ENCODE measurements at regions not wholly inside any gene's neighbourhood (a gene's known extent, or its start where the extent isn't known, plus 50 kb on each side); places are given as distances from the start of the nearest gene placed in this dataset.

DNA sequence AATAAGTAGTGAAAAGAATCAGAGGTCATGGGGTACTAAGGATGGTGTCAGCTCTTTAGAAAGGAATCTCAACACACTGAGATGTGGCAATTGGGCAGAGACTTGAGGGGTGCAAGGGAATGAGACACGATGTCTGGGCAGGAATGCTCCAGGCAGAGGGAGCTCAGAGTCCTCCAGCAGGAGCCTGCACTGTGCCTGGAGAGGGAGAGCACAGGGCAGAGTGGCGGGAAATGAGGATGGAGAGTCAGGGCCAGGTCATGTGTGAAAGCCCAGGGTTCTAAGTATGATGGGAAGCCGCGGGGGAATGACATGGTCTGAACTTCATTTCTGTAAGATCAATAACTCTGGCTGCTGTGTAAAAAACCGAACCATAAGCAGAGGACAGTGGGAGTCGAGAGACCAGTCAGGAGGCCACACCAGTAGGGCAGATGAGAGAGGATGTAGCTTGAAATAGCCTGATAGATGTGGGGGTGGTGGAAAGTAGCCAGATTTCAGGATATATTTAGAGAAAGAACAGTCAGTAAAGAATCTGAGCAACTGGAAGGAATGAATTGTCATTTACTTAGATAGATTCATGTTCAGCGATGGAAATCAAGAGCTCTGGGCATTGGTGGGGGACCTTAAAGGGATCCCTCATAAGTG lies 133.4 kb upstream of the DTNBP1 start:
- DNase-seq: no peak

GRCh38 chr6:15793826-15794225 lies 131.0 kb upstream of the DTNBP1 start:
- no peak for DNase-seq

DNA sequence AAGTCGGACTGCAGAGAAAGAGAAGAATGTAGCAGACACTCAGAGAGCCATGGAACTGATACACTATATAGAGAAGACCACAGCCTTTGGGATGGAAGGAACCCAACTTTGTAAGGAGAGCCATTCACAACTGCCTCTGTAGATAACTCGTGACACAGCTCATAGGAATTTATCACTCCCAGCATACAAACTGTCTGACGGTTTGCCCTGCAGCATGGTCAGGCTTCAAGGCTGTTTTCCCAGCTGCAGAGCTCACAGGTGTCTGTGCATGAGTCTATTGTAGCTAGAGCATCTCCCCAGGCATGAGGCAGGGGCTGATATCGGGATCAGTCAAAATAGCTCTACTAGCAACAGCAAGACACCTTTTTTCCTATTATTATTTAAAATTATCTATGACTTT lies 130.5 kb upstream of the DTNBP1 start:
- no peak for DNase-seq

DNA sequence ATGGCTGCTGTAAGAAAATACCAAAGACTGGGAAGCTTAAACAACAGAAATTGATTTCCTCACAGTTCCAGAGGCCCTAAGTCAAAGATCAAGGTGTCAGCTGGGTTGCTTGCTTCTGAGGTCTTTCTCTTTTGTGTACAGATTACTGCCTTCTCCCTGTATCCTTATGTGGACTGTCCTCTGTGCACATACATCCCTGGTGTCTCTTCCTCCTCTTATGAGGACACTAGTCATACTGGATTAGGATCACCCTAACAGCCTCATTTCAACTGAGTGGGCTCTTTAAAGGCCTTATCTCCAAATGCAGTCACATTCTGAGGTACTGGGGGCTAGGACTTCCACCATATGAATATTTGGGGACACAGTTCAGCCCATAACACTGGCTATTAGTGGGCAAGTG lies 130.0 kb upstream of the DTNBP1 start:
- DNase-seq: no peak

GRCh38 chr6:15791448-15792181 lies 128.8 kb upstream of the DTNBP1 start:
- DNase-seq: no peak

- DNase-seq: no peak
These were observed 127.3 kb upstream of the DTNBP1 start for GRCh38 chr6:15790116-15790515.

DNA sequence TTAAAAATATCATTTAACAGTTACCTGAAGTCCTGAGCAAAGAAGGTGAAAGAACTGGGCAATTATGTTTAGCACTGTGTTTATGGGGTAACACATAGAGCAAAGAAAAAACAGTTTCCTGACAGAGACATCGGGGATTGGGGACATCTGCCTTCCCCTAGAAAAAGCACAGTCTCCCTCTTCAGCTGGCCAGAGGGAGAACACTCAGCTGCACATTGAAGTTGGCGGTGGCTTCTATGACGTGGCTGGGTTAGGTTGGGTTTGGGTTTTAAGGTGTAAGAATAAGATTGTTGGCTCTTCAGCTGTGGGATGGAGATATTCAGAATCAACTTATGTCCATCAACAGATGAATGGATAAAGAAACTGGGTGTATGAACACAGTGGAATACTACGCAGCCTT lies 124.0 kb upstream of the DTNBP1 start:
- DNase-seq: no peak

DNA sequence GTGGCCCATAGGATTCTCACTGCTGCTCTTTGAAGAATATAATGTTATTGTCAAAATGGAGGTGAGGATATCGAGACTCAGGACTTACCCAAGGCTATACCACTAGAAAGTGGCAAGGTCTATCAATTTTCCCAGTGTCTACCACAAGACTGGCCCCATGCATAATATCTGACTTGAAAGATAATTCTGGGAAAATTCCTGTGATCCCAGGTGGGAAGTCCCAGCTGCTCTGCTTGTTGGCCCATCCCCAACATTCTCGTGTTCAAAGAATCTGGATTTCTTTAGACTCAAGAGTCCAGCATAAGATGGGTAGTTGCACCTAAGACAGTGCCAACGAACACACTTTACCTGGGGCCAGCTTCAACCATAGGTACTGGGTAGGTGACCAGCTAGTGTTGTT lies 120.7 kb upstream of the DTNBP1 start:
- no peak for DNase-seq

DNA sequence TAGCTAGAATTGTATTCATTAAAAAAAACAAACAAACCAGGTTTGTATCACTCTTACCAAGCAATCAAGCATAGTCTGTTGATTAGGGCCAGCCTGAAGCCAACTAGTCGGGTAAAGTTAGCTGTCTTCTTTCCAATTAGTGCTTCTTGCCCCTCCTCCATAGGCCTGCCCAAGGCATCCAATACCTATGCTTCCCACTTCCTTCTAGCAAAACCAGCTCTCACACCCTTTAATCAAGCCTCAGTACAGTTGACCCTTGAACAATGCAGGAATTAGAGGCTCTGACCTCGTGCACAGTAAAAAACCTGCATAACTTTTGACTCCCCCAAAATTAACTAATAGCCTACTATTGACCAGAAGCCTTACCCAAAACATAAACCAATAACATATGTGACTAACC lies 119.1 kb upstream of the DTNBP1 start:
- DNase-seq: no peak

DNA sequence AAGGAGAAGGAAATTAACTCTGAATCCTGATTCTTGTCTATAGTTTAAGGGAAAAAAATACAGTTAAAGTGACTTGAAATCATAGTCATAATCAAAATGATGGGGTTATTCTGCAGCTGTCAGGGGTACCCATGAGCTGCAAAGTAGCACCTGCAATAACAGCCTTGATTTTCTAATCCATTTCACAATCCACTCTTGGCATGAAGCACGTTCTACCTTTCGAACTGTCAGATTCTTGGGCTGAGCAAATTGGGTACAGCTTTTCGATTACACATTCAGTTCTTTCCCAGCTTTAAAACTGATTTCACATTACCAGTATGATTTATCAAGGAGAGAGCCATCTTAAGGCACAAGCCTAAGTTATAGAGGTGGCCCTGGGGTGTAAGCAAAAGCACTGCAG lies 118.5 kb upstream of the DTNBP1 start:
- no peak for DNase-seq

- no peak for DNase-seq
These were observed 117.6 kb upstream of the DTNBP1 start for GRCh38 chr6:15780437-15780836.

GRCh38 chr6:15779726-15780125 lies 116.9 kb upstream of the DTNBP1 start:
- DNase-seq: no peak

DNA sequence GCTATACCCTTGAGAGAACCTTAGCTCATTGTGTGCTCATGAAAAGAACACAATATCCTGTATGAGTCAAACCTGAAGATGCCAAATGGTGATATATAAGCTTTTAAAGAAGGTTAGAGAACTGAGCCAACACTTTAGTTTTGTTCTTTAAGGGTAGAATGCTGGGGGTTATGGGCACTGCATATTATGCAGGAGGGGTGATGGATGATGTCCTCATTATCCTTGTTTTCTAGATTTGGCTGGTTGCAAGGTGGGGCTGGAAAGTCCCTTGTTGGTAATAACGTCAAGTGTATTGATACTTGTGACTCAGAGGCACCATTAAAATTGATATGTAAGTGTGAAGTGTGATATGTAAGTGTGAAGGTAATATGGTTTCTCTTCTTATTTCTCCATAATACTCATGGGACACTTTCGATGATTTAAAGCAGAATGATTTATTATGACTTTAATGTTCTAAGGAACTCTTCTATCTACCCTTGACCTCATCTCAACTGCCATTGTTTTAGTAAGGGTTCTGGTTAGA lies 113.7 kb upstream of the DTNBP1 start:
- DNase-seq: no peak

DNA sequence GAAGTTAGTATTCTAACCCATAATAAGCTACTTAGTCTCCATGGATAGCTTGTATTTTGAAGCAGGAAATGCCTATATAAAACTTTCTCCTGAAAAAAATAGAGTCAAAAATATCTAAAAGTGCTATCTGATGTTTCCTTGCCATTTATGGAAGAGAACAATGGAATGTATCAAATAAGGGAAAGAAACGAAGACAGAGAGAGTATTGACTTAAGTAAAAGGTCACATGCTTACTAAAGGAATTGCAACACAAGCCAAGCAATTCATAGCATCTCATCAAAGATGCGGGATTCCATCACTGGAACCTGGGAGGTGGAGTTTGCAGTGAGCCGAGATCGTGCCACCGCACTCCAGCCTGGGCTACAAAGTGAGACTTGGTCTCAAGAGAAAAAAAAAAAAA lies 112.9 kb upstream of the DTNBP1 start:
- DNase-seq: no peak

GRCh38 chr6:15775076-15775634 lies 112.3 kb upstream of the DTNBP1 start:
- no peak for DNase-seq

DNA sequence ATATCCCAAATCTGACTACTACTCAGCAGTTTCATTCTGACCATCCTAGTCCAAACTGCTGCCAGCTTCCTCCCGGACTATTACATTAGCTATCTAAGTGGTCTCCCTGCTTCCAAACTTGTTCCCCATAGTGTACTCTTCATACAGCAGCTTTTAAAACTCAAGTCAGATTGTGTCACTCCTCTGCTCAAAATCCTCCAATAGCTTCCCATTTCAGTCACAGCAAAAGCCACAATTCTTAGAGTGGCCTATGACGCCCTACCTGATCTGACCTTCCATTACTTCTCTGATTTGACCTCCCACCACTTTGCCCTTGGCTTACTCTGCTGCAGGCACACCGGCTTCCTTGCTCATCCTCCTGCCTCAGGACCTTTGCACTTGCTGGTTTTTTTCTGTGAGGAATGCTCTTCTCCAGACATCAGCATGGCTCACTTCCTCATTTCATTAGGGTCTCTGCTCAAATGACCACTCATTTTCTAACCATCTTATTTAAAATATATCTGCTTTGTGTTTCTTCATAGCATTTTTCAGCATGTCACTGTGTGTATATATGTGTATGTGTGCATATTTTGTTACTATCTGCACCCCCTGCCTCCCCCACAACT lies 111.1 kb upstream of the DTNBP1 start:
- DNase-seq: no peak

GRCh38 chr6:15770347-15771143 lies 107.7 kb upstream of the DTNBP1 start:
- DNase-seq: no peak

- DNase-seq: no peak
These were observed 106.7 kb upstream of the DTNBP1 start for GRCh38 chr6:15769511-15770018.

GRCh38 chr6:15768999-15769398 lies 106.2 kb upstream of the DTNBP1 start:
- DNase-seq: no peak

DNA sequence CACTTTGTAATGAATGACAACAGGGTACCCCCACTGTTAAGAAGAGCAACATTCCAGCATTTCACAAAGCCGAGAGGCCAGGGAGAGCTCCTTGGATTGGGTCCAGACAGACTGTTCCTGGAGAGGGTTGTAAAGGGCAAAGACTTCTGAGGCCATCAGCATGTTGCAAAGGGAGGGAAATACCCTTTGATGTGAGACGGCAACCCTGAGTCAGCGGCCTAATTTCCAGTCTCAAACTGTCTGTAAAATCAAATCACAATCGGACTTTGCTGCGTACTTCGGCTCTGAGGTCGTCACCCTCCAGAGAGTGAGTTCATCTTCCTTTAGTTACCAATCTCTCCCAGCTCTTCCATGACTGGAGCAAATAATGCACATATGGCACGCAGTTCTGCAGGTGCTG lies 101.0 kb upstream of the DTNBP1 start:
- DNase-seq: no peak

- no peak for DNase-seq
These were observed 100.5 kb upstream of the DTNBP1 start for GRCh38 chr6:15763364-15763763.

GRCh38 chr6:15761045-15761502 lies 98.2 kb upstream of the DTNBP1 start:
- no peak for DNase-seq

Measured in CD4-positive, alpha-beta T cell treated with Interleukin-10 for 1 hour (primary cell).